HG03354 (cell line): ENCODE measurements at regions not wholly inside any gene's neighbourhood (a gene's known extent, or its start where the extent isn't known, plus 50 kb on each side); places are given as distances from the start of the nearest gene placed in this dataset.

ENCODE experiments used
- ATAC-seq: cut with Tn5 transposase; IDR thresholded peaks from one replicate; pipeline ENCODE4 v1.9.1; 2021; ENCODE audit warnings: mild to moderate bottlenecking; ENCODE audit not compliant: unreplicated experiment, poor library complexity, severe bottlenecking

- ATAC-seq: no peak
These were observed 349.5 kb downstream of the GXYLT1 start for GRCh38 chr12:41795051-41795600.

GRCh38 chr12:41794336-41794735 lies 350.3 kb downstream of the GXYLT1 start:
- no peak for ATAC-seq

GRCh38 chr12:41784957-41785356 lies 359.7 kb downstream of the GXYLT1 start:
- ATAC-seq: no peak

GRCh38 chr12:41778934-41779333 lies 365.7 kb downstream of the GXYLT1 start:
- ATAC-seq: no peak

GRCh38 chr12:41777064-41777790 lies 367.4 kb downstream of the GXYLT1 start:
- ATAC-seq: no peak

- ATAC-seq: no peak
These were observed 372.2 kb downstream of the GXYLT1 start for GRCh38 chr12:41772478-41772877.

- ATAC-seq: peak; percentile 85
These were observed 374.9 kb downstream of the GXYLT1 start for GRCh38 chr12:41769810-41770209.

- ATAC-seq: no peak
These were observed 376.2 kb downstream of the GXYLT1 start for GRCh38 chr12:41768456-41768855.

GRCh38 chr12:41762691-41763090 lies 382.0 kb downstream of the GXYLT1 start:
- ATAC-seq: no peak

GRCh38 chr12:41745593-41745992 lies 399.1 kb downstream of the GXYLT1 start:
- no peak for ATAC-seq

- no peak for ATAC-seq
These were observed 400.8 kb downstream of the GXYLT1 start for GRCh38 chr12:41743835-41744234.

- ATAC-seq: no peak
These were observed 405.6 kb downstream of the GXYLT1 start for GRCh38 chr12:41739066-41739465.

GRCh38 chr12:41737423-41737822 lies 407.3 kb downstream of the GXYLT1 start:
- ATAC-seq: no peak

GRCh38 chr12:41736436-41736835 lies 408.2 kb downstream of the GXYLT1 start:
- ATAC-seq: no peak

- no peak for ATAC-seq
These were observed 413.0 kb downstream of the GXYLT1 start for GRCh38 chr12:41731691-41732090.

GRCh38 chr12:41731061-41731460 lies 413.6 kb downstream of the GXYLT1 start:
- no peak for ATAC-seq

GRCh38 chr12:41724216-41724615 lies 420.5 kb downstream of the GXYLT1 start:
- no peak for ATAC-seq

GRCh38 chr12:41719214-41719613 lies 425.5 kb downstream of the GXYLT1 start:
- no peak for ATAC-seq

GRCh38 chr12:41715256-41715655 lies 429.4 kb downstream of the GXYLT1 start:
- no peak for ATAC-seq

GRCh38 chr12:41709463-41710285 lies 435.0 kb downstream of the GXYLT1 start:
- ATAC-seq: no peak

GRCh38 chr12:41709012-41709411 lies 435.7 kb downstream of the GXYLT1 start:
- no peak for ATAC-seq
